OCI-LY1 (cell line): ENCODE measurements at regions not wholly inside any gene's neighbourhood (a gene's known extent, or its start where the extent isn't known, plus 50 kb on each side); places are given as distances from the start of the nearest gene placed in this dataset.

Source experiments
- CTCF ChIP-seq: fragments of 200-600 bp; sonication (generic), shearing (Covaris generic); IDR thresholded peaks from 2 replicates; pipeline ENCODE4 v1.5.1; 2017; ENCODE audit warnings: mild to moderate bottlenecking, antibody characterized with exemption, low read length, moderate library complexity, mixed read lengths
- EZH2 ChIP-seq: fragments of 200-600 bp; sonication (generic), shearing (Covaris generic); IDR thresholded peaks from 2 replicates; pipeline ENCODE4 v1.8.0; 2017; ENCODE audit warnings: borderline replicate concordance, mixed run types, mild to moderate bottlenecking, antibody characterized with exemption, low read length, moderate library complexity, mixed read lengths

GRCh38 chr5:60136841-60137240, 243.3 kb upstream of the PDE4D start:
- TF ChIP-seq CTCF (no peak), EZH2 (no peak)
